ENCODE measurements at regions not wholly inside any gene's neighbourhood (a gene's known extent, or its start where the extent isn't known, plus 50 kb on each side); places are given as distances from the start of the nearest gene placed in this dataset.

- no peak overlapping the region for H3K27ac ChIP-seq
- H3K27me3 ChIP-seq = peaks cover 0 to 4% (median 0%) of the 10 kb centered on the region in 9 donors
- H3K4me3 ChIP-seq = no peak overlapping the region
- ATAC-seq = no peak
- TF ChIP-seq POLR2A (IDR thresholded peaks at IDR 0.05) = no peak
- no peak for TF ChIP-seq CTCF (IDR thresholded peaks at IDR 0.05)
- 77 to 84% (median 79%) methylated on average over 2 of the region's 2 CpGs for WGBS, 4 donors
- DNase-seq = no peak
- H3K4me1 ChIP-seq = no peaks in the 10 kb centered on the region
- H3K9me3 ChIP-seq = peaks cover 0 to 7% (median 0%) of the 10 kb centered on the region in 12 donors
- H3K36me3 ChIP-seq = no peaks in the 10 kb centered on the region
- intact Hi-C loops (cut with DNase I) = no loop called here
Observed at GRCh38 chr5:175121457-175121856, 322.5 kb downstream of the DRD1 start.

- Histone ChIP-seq H3K4me1 (no peaks in the 10 kb centered on the region), H3K4me3 (no peak overlapping the region), H3K27ac (no peak overlapping the region), H3K36me3 (no peaks in the 10 kb centered on the region), H3K9me3 (peaks cover 0 to 7% (median 0%) of the 10 kb centered on the region in 12 donors), H3K27me3 (peaks cover 0 to 4% (median 0%) of the 10 kb centered on the region in 9 donors)
- ATAC-seq (no peak), DNase-seq (no peak)
- TF ChIP-seq POLR2A (IDR thresholded peaks at IDR 0.05) = no peak
- no peak for TF ChIP-seq CTCF (IDR thresholded peaks at IDR 0.05)
- WGBS, 4 donors = 72 to 84% (median 80%) methylated on average over 7 of the region's 7 CpGs
- intact Hi-C loops (cut with DNase I) = no loop called here
Observed at GRCh38 chr5:175120412-175120811, 323.6 kb downstream of the DRD1 start.

- TF ChIP-seq CTCF (IDR thresholded peaks at IDR 0.05) (no peak), POLR2A (IDR thresholded peaks at IDR 0.05) (no peak)
- Histone ChIP-seq H3K9me3 (peaks cover 0 to 7% (median 0%) of the 10 kb centered on the region in 12 donors), H3K27ac (no peak overlapping the region), H3K4me1 (no peaks in the 10 kb centered on the region), H3K36me3 (no peaks in the 10 kb centered on the region), H3K4me3 (no peak overlapping the region), H3K27me3 (peaks cover 0 to 9% (median 0%) of the 10 kb centered on the region in 9 donors)
- WGBS, 4 donors = 51 to 68% (median 61%) methylated on average over 3 of the region's 3 CpGs
- intact Hi-C loops (cut with DNase I) = no loop called here
- no peak for DNase-seq
- no peak for ATAC-seq
Observed at GRCh38 chr5:175118700-175119309, 325.2 kb downstream of the DRD1 start.

- intact Hi-C loops (cut with DNase I) = no loop called here
- DNase-seq (no peak), ATAC-seq (no peak)
- no peak overlapping the region for H3K4me3 ChIP-seq
- TF ChIP-seq POLR2A (IDR thresholded peaks at IDR 0.05) (no peak), CTCF (IDR thresholded peaks at IDR 0.05) (no peak)
- H3K9me3 ChIP-seq = no peaks in the 10 kb centered on the region
- WGBS, 4 donors = 40 to 55% (median 50%) methylated on average over 3 of the region's 3 CpGs
- H3K36me3 ChIP-seq = no peaks in the 10 kb centered on the region
- no peak overlapping the region for H3K27ac ChIP-seq
- peaks cover 0 to 9% (median 0%) of the 10 kb centered on the region in 9 donors for H3K27me3 ChIP-seq
- no peaks in the 10 kb centered on the region for H3K4me1 ChIP-seq
Observed at GRCh38 chr5:175116466-175117048, 327.4 kb downstream of the DRD1 start.

Measured in heart left ventricle (tissue), 16 donors.